Mesodermal cell (in vitro differentiated cells): ENCODE measurements at regions not wholly inside any gene's neighbourhood (a gene's known extent, or its start where the extent isn't known, plus 50 kb on each side); places are given as distances from the start of the nearest gene placed in this dataset.

Experiments
- H3K27ac ChIP-seq: 2 replicates; pipeline ENCODE4 v1.7.0; 2013; ENCODE audit warnings: mild to moderate bottlenecking, low read depth, low read length, moderate library complexity; ENCODE audit not compliant: severe bottlenecking
- H3K36me3 ChIP-seq: 2 replicates; pipeline ENCODE4 v1.7.1; 2013; ENCODE audit warnings: mild to moderate bottlenecking, low read length, moderate library complexity; ENCODE audit not compliant: control insufficient read depth, insufficient read depth
- H3K4me1 ChIP-seq: one replicate; pipeline ENCODE4 v1.7.1; 2013; ENCODE audit warnings: mild to moderate bottlenecking, low read length; ENCODE audit not compliant: insufficient read depth, control insufficient read depth, poor library complexity, severe bottlenecking
- H3K4me3 ChIP-seq: 2 replicates; pipeline ENCODE4 v1.7.0; 2013; ENCODE audit warnings: low read length, control low read depth, mild to moderate bottlenecking; ENCODE audit not compliant: insufficient read depth, poor library complexity, severe bottlenecking; ENCODE audit errors: extremely low read depth
- H3K9me3 ChIP-seq: 2 replicates; pipeline ENCODE4 v1.7.1; 2013; ENCODE audit warnings: mild to moderate bottlenecking, low read length, moderate library complexity; ENCODE audit not compliant: control insufficient read depth
- WGBS, 2 experiments: methylation state at CpG; one replicate each; pipeline ENCODE4 v1.1.5; 2013; ENCODE audit warnings: missing lambda C conversion rate in 2 of 2; ENCODE audit not compliant: insufficient coverage in 2 of 2; 5-methylcytosine and 5-hydroxymethylcytosine counted together

- no peak overlapping the region for H3K4me3 ChIP-seq
- WGBS, 2 experiments = no CpG with 5 or more reads among the region's 3 CpGs
- no peaks in the 10 kb centered on the region for H3K36me3 ChIP-seq
- no peaks in the 10 kb centered on the region for H3K9me3 ChIP-seq
- H3K27ac ChIP-seq = no peak overlapping the region
- no peaks in the 10 kb centered on the region for H3K4me1 ChIP-seq
These were observed 903.8 kb upstream of the PCDH10 start for GRCh38 chr4:132245319-132245718.

GRCh38 chr4:132264176-132264575 lies 884.9 kb upstream of the PCDH10 start:
- H3K36me3 ChIP-seq = no peaks in the 10 kb centered on the region
- H3K27ac ChIP-seq = no peak overlapping the region
- H3K4me1 ChIP-seq = no peaks in the 10 kb centered on the region
- no peaks in the 10 kb centered on the region for H3K9me3 ChIP-seq
- no peak overlapping the region for H3K4me3 ChIP-seq

GRCh38 chr4:132266374-132266773 lies 882.7 kb upstream of the PCDH10 start:
- no peaks in the 10 kb centered on the region for H3K9me3 ChIP-seq
- no peaks in the 10 kb centered on the region for H3K36me3 ChIP-seq
- H3K4me3 ChIP-seq = no peak overlapping the region
- no peaks in the 10 kb centered on the region for H3K4me1 ChIP-seq
- H3K27ac ChIP-seq = no peak overlapping the region
- WGBS, 2 experiments = no CpG with 5 or more reads among the region's 3 CpGs

- H3K27ac ChIP-seq = no peak overlapping the region
- no peaks in the 10 kb centered on the region for H3K36me3 ChIP-seq
- H3K4me1 ChIP-seq = no peaks in the 10 kb centered on the region
- WGBS, 2 experiments = 86 to 100% methylated on average over 1 of the region's 2 CpGs
- H3K4me3 ChIP-seq = no peak overlapping the region
- H3K9me3 ChIP-seq = no peaks in the 10 kb centered on the region
These were observed 881.8 kb upstream of the PCDH10 start for GRCh38 chr4:132267321-132267720.

- Histone ChIP-seq H3K4me3 (no peak overlapping the region), H3K36me3 (no peaks in the 10 kb centered on the region), H3K27ac (no peak overlapping the region), H3K9me3 (no peaks in the 10 kb centered on the region), H3K4me1 (no peaks in the 10 kb centered on the region)
- 81 to 86% methylated on average over 4 of the region's 5 CpGs for WGBS, 2 experiments
These were observed 879.6 kb upstream of the PCDH10 start for GRCh38 chr4:132269303-132269990.

GRCh38 chr4:132275583-132276121 lies 873.4 kb upstream of the PCDH10 start:
- Histone ChIP-seq H3K36me3 (no peaks in the 10 kb centered on the region), H3K4me3 (no peak overlapping the region), H3K27ac (no peak overlapping the region), H3K4me1 (no peaks in the 10 kb centered on the region), H3K9me3 (no peaks in the 10 kb centered on the region)
- 89 to 100% methylated on average over 1 of the region's 1 CpG for WGBS, 2 experiments

GRCh38 chr4:132276185-132276584 lies 872.9 kb upstream of the PCDH10 start:
- H3K36me3 ChIP-seq = no peaks in the 10 kb centered on the region
- no peak overlapping the region for H3K4me3 ChIP-seq
- H3K9me3 ChIP-seq = no peaks in the 10 kb centered on the region
- 100% methylated on average over 3 of the region's 4 CpGs; no CpG with 5 or more reads in 1 of the 2 experiments for WGBS, 2 experiments
- no peaks in the 10 kb centered on the region for H3K4me1 ChIP-seq
- H3K27ac ChIP-seq = no peak overlapping the region

GRCh38 chr4:132276989-132277388 lies 872.1 kb upstream of the PCDH10 start:
- no peak overlapping the region for H3K4me3 ChIP-seq
- WGBS, 2 experiments = 91 to 100% methylated on average over 1 of the region's 2 CpGs
- H3K4me1 ChIP-seq = no peaks in the 10 kb centered on the region
- no peaks in the 10 kb centered on the region for H3K36me3 ChIP-seq
- H3K9me3 ChIP-seq = no peaks in the 10 kb centered on the region
- no peak overlapping the region for H3K27ac ChIP-seq

GRCh38 chr4:132281733-132282132 lies 867.4 kb upstream of the PCDH10 start:
- no peaks in the 10 kb centered on the region for H3K9me3 ChIP-seq
- H3K4me3 ChIP-seq = no peak overlapping the region
- no peaks in the 10 kb centered on the region for H3K4me1 ChIP-seq
- no peak overlapping the region for H3K27ac ChIP-seq
- WGBS, 2 experiments = 100% methylated on average over 1 of the region's 4 CpGs; no CpG with 5 or more reads in 1 of the 2 experiments
- no peaks in the 10 kb centered on the region for H3K36me3 ChIP-seq

- WGBS, 2 experiments = no CpG with 5 or more reads among the region's 1 CpG
- no peaks in the 10 kb centered on the region for H3K9me3 ChIP-seq
- no peak overlapping the region for H3K4me3 ChIP-seq
- no peak overlapping the region for H3K27ac ChIP-seq
- H3K4me1 ChIP-seq = no peaks in the 10 kb centered on the region
- no peaks in the 10 kb centered on the region for H3K36me3 ChIP-seq
These were observed 864.1 kb upstream of the PCDH10 start for GRCh38 chr4:132284910-132285426.

GRCh38 chr4:132297346-132297745 lies 851.7 kb upstream of the PCDH10 start:
- WGBS, 2 experiments = no CpG with 5 or more reads among the region's 1 CpG
- H3K9me3 ChIP-seq = no peaks in the 10 kb centered on the region
- no peaks in the 10 kb centered on the region for H3K36me3 ChIP-seq
- no peak overlapping the region for H3K4me3 ChIP-seq
- no peaks in the 10 kb centered on the region for H3K4me1 ChIP-seq
- H3K27ac ChIP-seq = no peak overlapping the region
